ENCODE measurements at regions not wholly inside any gene's neighbourhood (a gene's known extent, or its start where the extent isn't known, plus 50 kb on each side); places are given as distances from the start of the nearest gene placed in this dataset.

DNA sequence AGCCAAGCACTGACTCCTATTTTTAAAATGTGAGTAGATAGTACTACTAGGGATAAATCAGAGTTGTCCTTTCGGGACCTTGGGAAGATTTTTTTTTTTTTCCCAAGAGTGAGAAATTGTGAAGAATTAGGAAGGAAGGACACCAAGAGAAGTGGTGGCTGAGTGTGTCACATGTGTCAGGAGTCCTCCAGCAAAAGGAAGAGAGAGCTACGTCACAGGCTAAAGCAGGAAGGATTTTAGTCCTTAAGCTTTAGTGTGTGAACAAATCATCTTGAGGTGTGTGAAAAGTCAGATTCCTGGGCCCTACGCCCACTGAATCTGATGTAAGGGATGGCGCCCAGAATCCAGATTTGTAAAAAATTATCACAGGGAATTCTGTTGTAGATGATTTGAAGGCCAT, 172.7 kb downstream of the SERPINI1 start:
- in situ Hi-C loops (cut with MboI; ENCODE audit: low sequenced_read_pairs in 4 of 4), result no loop called here
- Histone ChIP-seq H3K4me3 (no peak overlapping the region), H3K27me3 (no peaks in the 10 kb centered on the region), H3K9me3 (no peaks in the 10 kb centered on the region), H3K4me1 (no peaks in the 10 kb centered on the region), H3K36me3 (no peaks in the 10 kb centered on the region), H3K27ac (no peak overlapping the region)
- DNase-seq (no peak), ATAC-seq (no peak)
- intact Hi-C loops (cut with DNase I; ENCODE audit: low total_unique reads), result no loop called here
- TF ChIP-seq POLR2A (IDR thresholded peaks at IDR 0.05), result no peak
- TF ChIP-seq, protein P1, sequence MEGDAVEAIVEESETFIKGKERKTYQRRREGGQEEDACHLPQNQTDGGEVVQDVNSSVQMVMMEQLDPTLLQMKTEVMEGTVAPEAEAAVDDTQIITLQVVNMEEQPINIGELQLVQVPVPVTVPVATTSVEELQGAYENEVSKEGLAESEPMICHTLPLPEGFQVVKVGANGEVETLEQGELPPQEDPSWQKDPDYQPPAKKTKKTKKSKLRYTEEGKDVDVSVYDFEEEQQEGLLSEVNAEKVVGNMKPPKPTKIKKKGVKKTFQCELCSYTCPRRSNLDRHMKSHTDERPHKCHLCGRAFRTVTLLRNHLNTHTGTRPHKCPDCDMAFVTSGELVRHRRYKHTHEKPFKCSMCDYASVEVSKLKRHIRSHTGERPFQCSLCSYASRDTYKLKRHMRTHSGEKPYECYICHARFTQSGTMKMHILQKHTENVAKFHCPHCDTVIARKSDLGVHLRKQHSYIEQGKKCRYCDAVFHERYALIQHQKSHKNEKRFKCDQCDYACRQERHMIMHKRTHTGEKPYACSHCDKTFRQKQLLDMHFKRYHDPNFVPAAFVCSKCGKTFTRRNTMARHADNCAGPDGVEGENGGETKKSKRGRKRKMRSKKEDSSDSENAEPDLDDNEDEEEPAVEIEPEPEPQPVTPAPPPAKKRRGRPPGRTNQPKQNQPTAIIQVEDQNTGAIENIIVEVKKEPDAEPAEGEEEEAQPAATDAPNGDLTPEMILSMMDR (IDR thresholded peaks at IDR 0.05 in 4 of 5, conservative IDR thresholded peaks at IDR 0.05 in 1 of 5), result no peak

DNA sequence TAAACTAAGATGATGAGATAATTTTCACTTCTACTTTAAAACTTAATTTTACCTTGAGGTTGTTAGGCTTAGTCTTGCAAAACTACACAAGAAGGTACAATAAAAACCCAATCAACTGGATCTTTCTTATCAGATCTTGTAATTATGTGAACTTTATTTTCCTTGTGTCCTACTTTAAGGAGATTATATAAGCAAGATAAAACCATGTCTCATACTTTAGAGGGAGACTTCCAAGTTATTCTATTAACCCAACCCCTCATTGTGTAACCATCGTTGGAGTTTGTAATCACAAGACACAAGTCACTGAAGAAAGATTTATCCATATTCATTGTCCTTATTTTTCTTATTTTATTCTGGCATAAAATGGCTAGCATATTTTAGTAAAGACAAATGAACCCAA, 165.6 kb downstream of the SERPINI1 start:
- TF ChIP-seq POLR2A (IDR thresholded peaks at IDR 0.05), result no peak
- TF ChIP-seq, protein P1 (IDR thresholded peaks at IDR 0.05 in 4 of 5, conservative IDR thresholded peaks at IDR 0.05 in 1 of 5), result no peak
- Histone ChIP-seq H3K36me3 (no peaks in the 10 kb centered on the region), H3K4me3 (no peak overlapping the region), H3K27ac (no peak overlapping the region), H3K4me1 (no peaks in the 10 kb centered on the region), H3K9me3 (no peaks in the 10 kb centered on the region), H3K27me3 (no peaks in the 10 kb centered on the region)
- ATAC-seq (no peak), DNase-seq (no peak)
- in situ Hi-C loops (cut with MboI; ENCODE audit: low sequenced_read_pairs in 4 of 4), result no loop called here
- intact Hi-C loops (cut with DNase I; ENCODE audit: low total_unique reads), result no loop called here

DNA sequence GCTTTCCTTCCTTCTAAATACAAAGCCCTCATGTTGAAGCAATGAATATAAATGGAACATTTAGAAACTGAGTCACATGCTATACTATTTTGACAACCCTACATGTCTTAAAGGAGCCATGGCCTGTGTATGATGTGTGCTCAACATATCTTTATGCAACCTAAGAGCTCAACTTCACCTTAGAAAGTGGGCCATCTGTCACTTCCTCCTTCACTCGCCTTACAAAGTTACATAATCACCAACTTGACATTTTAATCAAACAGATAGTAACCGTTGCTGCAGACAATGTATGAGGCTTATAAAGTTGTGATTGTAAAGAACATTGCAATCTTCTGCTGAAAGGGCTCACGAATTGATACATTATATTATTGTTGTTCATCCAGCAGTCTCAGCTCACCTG, 163.6 kb downstream of the SERPINI1 start:
- Histone ChIP-seq H3K4me3 (no peak overlapping the region), H3K27me3 (no peaks in the 10 kb centered on the region), H3K27ac (no peak overlapping the region), H3K4me1 (no peaks in the 10 kb centered on the region), H3K9me3 (no peaks in the 10 kb centered on the region), H3K36me3 (no peaks in the 10 kb centered on the region)
- intact Hi-C loops (cut with DNase I; ENCODE audit: low total_unique reads), result no loop called here
- in situ Hi-C loops (cut with MboI; ENCODE audit: low sequenced_read_pairs in 4 of 4), result loop anchor here in 3 of 4 donors (25.0 kb wide), 1 partner anchor 512 kb away; the partner anchor contains the start of gene ZBBX (in 3 of the 3)
- no peak for DNase-seq
- no peak for ATAC-seq
- TF ChIP-seq, protein P1 (IDR thresholded peaks at IDR 0.05 in 4 of 5, conservative IDR thresholded peaks at IDR 0.05 in 1 of 5), result no peak
- TF ChIP-seq POLR2A (IDR thresholded peaks at IDR 0.05), result no peak

DNA sequence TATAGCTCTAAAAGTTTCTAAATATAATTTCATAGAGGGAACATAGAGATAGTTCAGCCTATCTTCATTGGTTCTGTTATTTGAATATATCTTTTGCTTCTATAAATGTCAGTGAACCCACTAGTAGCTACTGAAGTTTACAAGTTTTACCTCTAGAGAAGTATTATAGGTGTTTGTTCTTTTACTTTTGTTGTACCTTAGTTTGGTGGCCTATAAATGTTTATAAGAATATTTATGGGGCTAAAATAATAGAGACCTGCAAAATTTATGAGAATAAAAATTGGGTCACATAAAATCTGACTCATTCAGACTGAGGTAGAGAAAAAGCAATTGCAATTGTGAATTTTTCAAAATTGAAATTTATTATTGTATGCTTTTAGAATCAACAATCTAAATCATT, 162.6 kb downstream of the SERPINI1 start:
- in situ Hi-C loops (cut with MboI; ENCODE audit: low sequenced_read_pairs in 4 of 4), result loop anchor here in 3 of 4 donors (25.0 kb wide), 1 partner anchor 511 kb away; the partner anchor contains the start of gene ZBBX (in 3 of the 3)
- H3K4me1 ChIP-seq, result no peaks in the 10 kb centered on the region
- no peaks in the 10 kb centered on the region for H3K36me3 ChIP-seq
- TF ChIP-seq POLR2A (IDR thresholded peaks at IDR 0.05), result no peak
- TF ChIP-seq, protein P1 (IDR thresholded peaks at IDR 0.05 in 4 of 5, conservative IDR thresholded peaks at IDR 0.05 in 1 of 5), result no peak
- intact Hi-C loops (cut with DNase I; ENCODE audit: low total_unique reads), result no loop called here
- DNase-seq, result no peak
- H3K4me3 ChIP-seq, result no peak overlapping the region
- ATAC-seq, result no peak
- no peaks in the 10 kb centered on the region for H3K27me3 ChIP-seq
- H3K27ac ChIP-seq, result no peak overlapping the region
- H3K9me3 ChIP-seq, result no peaks in the 10 kb centered on the region

DNA sequence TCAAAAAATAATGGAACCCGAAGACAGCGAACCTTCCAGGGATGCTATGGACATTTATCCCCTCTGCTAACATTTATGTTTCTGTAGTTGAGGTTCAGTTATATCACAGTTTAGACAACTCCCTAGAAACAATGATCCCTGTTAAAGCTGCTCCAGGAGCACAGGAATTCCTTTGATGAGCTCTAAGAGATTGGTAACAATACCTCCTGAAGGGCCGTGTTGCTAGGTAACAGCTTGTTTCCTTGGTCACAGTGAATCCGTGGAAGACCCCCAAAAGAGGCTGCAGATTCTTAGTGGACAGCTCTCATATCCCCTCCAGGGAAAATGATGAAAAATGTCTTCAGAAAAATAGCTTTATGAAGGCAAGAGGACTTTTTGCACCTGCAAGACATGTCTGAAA, 160.2 kb downstream of the SERPINI1 start:
- H3K4me3 ChIP-seq, result no peak overlapping the region
- ATAC-seq (no peak), DNase-seq (no peak)
- intact Hi-C loops (cut with DNase I; ENCODE audit: low total_unique reads) (no loop called here), in situ Hi-C loops (cut with MboI; ENCODE audit: low sequenced_read_pairs in 4 of 4) (loop anchor here in 3 of 4 donors (25.0 kb wide), 1 partner anchor 508 kb away; the partner anchor contains the start of gene ZBBX (in 3 of the 3))
- no peaks in the 10 kb centered on the region for H3K27me3 ChIP-seq
- H3K9me3 ChIP-seq, result no peaks in the 10 kb centered on the region
- H3K36me3 ChIP-seq, result no peaks in the 10 kb centered on the region
- no peaks in the 10 kb centered on the region for H3K4me1 ChIP-seq
- no peak overlapping the region for H3K27ac ChIP-seq
- TF ChIP-seq, protein P1 (IDR thresholded peaks at IDR 0.05 in 4 of 5, conservative IDR thresholded peaks at IDR 0.05 in 1 of 5), result no peak
- no peak for TF ChIP-seq POLR2A (IDR thresholded peaks at IDR 0.05)
